GM20000 (cell line): ENCODE measurements at regions not wholly inside any gene's neighbourhood (a gene's known extent, or its start where the extent isn't known, plus 50 kb on each side); places are given as distances from the start of the nearest gene placed in this dataset.
"Not testable (repeated sequence)": the region's sequence is repeated elsewhere in the genome, so short reads cannot be mapped to it uniquely, and the experiment has no call there.

Experiments
- DNase-seq: peaks from one replicate; pipeline ENCODE4 v3.0.0; 2012; ENCODE audit warnings: low spot score
- CTCF ChIP-seq: IDR thresholded peaks from 2 replicates; pipeline ENCODE4 v1.5.1; 2012; ENCODE audit warnings: mild to moderate bottlenecking, control low read depth; ENCODE audit errors: extremely low read depth, missing control alignments

GRCh38 chr16:13621639-13622038 lies 298.3 kb upstream of the ERCC4 start:
- no peak for DNase-seq
- TF ChIP-seq CTCF: no peak

DNA sequence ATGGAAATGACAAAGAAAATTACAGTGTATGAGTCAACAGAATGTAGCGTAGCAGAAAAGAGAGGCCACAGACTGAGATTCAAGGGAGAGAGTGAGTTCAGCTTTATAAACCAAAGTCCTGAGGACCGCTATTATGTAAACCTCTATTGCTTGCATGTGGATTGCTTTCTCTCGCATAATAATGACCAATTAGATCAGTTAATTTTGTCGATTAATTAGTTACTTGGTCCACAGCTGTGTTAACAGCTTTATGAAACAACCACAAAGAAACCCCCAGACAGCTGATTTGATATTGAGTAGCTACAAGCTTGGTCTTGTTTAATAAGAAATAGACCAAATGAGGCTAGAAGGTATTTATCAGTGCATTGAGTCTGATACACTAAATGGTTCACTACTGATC lies 291.8 kb upstream of the ERCC4 start:
- DNase-seq: no peak
- TF ChIP-seq CTCF: no peak

DNA sequence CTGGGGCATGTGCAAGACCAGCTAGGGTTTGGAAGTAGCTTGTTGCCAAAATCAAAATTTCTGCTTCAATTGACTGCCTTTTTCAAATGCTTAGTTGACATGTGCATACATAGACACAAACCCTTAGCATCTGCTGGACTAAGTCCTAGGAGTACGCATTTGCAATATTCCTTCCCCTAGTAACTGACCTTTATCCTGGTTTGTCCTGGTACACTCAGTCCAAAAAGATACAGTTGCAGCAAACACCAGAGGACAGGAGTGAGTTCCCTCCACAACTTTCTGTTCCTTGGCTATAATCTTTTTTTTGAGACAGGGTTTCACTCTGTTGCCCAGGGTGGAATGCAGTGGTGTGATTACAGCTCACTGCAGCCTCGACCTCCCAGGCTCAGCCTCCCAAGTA lies 290.2 kb upstream of the ERCC4 start:
- TF ChIP-seq CTCF: no peak
- DNase-seq: no peak

DNA sequence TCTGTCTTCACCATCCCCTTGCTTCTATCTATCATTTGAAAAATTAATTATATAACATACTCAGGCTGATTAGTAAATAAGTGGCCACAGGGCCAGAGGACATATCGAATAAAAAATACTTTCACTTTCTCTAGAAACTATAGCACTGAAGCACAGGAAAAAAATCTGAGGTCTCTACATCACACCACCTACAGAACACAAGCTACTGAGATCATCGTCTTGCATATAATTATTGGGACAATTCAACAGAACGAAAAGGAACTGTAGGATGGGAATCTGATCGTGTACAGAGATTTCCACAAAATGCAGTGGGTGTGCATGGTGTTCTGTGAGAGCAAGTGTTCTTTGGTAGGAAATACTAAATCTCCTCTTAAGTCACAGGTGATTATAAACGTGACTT lies 289.6 kb upstream of the ERCC4 start:
- no peak for DNase-seq
- no peak for TF ChIP-seq CTCF

DNA sequence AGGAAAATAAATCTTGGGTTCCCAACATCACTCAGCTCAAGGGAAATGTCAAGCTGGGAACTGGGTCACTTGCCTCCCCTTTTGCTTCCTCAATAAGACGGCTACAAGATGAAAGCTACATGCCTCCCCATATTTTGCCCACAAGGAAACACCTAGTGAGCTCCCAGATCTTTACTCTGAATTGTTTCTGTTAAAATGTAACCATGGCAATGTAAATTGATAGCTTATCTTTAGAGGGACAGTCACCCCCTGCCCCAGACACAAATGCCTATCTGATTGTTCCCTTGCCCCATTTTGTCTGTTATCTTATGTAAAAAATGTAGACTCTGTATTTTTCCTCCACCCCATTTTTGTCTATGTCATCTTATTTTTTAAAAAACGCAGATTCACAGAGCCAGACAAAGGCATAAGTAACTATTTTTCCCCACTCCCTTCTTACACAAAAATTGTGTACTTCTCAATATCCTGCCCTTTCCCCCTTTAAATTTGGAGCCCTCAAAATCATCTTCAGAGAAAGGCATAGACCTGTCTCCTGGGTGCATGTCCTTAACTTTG lies 288.7 kb upstream of the ERCC4 start:
- DNase-seq: no peak
- TF ChIP-seq CTCF: no peak

- DNase-seq: no peak
- TF ChIP-seq CTCF: no peak
These were observed 288.0 kb upstream of the ERCC4 start for GRCh38 chr16:13631916-13632315.

DNA sequence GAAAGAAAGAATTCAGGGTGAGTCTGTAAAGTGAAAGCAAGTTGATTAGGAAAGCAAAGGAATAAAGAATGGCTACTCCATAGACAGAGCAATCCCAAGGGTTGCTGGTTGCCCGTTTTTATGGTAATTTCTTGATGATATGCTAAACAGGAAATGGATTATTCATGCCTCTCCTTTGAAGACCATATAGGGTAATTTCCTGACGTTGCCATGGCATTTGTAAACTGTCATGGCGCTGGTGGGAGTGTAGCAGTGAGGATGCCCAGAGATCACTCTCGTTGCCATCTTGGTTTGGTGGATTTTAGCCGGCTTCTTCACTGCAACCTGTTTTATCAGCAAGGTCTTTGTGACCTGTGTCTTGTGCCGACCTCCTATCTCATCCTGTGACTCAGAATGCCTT lies 287.4 kb upstream of the ERCC4 start:
- not testable (repeated sequence) for DNase-seq

GRCh38 chr16:13633391-13633861 lies 286.5 kb upstream of the ERCC4 start:
- DNase-seq: no peak
- no peak for TF ChIP-seq CTCF
